GM12892 (cell line): ENCODE measurements at regions not wholly inside any gene's neighbourhood (a gene's known extent, or its start where the extent isn't known, plus 50 kb on each side); places are given as distances from the start of the nearest gene placed in this dataset.

ENCODE experiments used
- POLR2A ChIP-seq: IDR thresholded peaks from 2 replicates; pipeline ENCODE4 v1.6.1; 2011; ENCODE audit warnings: low read depth, low read length, control low read depth
- POLR2AphosphoS5 ChIP-seq: IDR thresholded peaks from 2 replicates; pipeline ENCODE4 v1.6.1; 2011; ENCODE audit warnings: low read depth, low read length, control low read depth
- TAF1 ChIP-seq: IDR thresholded peaks from 2 replicates; pipeline ENCODE4 v1.6.1; 2011; ENCODE audit warnings: low read depth, mild to moderate bottlenecking, control low read depth, low read length, borderline replicate concordance

DNA sequence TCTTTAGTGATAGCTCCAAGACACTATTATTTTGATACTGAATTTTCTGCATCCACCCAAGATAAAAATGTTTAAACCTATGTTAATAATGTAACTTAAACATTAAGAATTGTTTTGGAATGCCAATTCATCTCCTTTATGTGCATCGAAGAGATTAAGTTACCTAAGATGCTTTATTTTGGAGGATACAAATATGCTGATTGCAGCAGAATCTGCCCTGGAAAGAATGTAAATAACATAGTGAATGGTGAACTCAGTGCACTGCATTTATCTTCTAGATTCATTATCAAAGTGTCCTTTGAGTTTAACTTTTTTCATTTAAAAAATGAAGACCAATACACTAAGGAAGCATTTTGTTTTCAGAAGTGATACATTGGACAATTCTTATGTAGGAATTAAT, 757.2 kb downstream of the MRPL39 start:
- TF ChIP-seq POLR2A, result no peak
- TF ChIP-seq POLR2AphosphoS5, result no peak
- no peak for TF ChIP-seq TAF1
